PC-9 (cell line): ENCODE measurements at regions not wholly inside any gene's neighbourhood (a gene's known extent, or its start where the extent isn't known, plus 50 kb on each side); places are given as distances from the start of the nearest gene placed in this dataset.

ENCODE experiments used
- EZH2 ChIP-seq: fragments of 200-600 bp; sonication (generic); IDR thresholded peaks from 2 replicates; pipeline ENCODE4 v1.8.0; 2017; ENCODE audit warnings: antibody characterized with exemption, low read depth
- TF ChIP-seq, protein P1 (sequence below): fragments of 200-600 bp; sonication (generic); conservative IDR thresholded peaks from 2 replicates; pipeline ENCODE4 v1.6.1; 2017; ENCODE audit warnings: mixed run types, antibody characterized with exemption, mild to moderate bottlenecking, moderate library complexity

DNA sequence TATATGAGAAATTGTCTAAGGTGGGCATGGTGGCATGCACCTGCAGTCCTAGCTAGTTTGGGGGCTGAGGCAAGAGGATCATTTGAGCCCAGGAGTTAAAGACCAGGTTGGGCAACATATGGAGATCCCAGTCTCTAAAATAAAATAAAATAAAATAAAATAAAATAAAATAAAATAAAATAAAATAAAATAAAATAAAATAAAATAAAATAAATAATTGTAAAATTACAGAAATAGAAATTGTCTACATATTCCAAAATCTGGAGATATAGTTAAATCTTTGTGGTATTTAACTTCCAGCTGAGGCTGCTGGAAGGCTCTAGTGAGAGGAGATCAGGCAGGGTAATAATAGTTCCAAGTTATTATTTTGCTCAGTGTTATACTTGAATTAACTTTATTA is 1432.1 kb upstream of the CDH2 start:
- TF ChIP-seq, protein P1, sequence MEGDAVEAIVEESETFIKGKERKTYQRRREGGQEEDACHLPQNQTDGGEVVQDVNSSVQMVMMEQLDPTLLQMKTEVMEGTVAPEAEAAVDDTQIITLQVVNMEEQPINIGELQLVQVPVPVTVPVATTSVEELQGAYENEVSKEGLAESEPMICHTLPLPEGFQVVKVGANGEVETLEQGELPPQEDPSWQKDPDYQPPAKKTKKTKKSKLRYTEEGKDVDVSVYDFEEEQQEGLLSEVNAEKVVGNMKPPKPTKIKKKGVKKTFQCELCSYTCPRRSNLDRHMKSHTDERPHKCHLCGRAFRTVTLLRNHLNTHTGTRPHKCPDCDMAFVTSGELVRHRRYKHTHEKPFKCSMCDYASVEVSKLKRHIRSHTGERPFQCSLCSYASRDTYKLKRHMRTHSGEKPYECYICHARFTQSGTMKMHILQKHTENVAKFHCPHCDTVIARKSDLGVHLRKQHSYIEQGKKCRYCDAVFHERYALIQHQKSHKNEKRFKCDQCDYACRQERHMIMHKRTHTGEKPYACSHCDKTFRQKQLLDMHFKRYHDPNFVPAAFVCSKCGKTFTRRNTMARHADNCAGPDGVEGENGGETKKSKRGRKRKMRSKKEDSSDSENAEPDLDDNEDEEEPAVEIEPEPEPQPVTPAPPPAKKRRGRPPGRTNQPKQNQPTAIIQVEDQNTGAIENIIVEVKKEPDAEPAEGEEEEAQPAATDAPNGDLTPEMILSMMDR: no peak
- TF ChIP-seq EZH2: no peak
